Stimulated activated CD4-positive, alpha-beta T cell treated with anti-CD3 and anti-CD28 coated beads, Interleukin-4, amount 100 ng/mL, for 48 hours (primary cell): ENCODE measurements at regions not wholly inside any gene's neighbourhood (a gene's known extent, or its start where the extent isn't known, plus 50 kb on each side); places are given as distances from the start of the nearest gene placed in this dataset.
A peak's percentile ranks its signal among the peaks of the same experiment; 100 is the strongest.
"Not testable (repeated sequence)": the region's sequence is repeated elsewhere in the genome, so short reads cannot be mapped to it uniquely, and the experiment has no call there.

Experiments
- DNase-seq, 2 donors: peaks; one replicate each; pipeline ENCODE4 v3.0.0-alpha.2; 2020; ENCODE audit warnings: low read depth in 2 of 2

DNA sequence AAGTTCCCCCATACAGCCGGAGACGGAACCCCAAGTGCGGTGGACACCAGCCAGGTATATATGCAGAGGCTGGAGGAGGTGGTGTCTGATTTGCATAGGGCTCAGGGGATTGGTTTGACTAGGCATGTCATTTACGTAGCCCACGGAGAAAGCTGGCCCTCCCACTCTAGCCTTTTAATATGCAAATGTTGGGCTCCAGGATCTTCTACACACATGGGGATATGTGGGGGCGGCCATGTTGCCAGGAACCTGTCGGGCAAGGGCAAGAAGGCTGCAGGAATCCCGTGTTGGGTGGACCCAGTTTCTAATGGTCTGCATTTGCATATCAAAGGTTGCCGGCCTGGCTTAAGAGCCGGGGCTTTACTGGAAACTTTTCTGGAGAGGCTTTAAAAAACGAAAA lies 57.4 kb downstream of the FTHL17 start:
- DNase-seq: not testable (repeated sequence)

DNA sequence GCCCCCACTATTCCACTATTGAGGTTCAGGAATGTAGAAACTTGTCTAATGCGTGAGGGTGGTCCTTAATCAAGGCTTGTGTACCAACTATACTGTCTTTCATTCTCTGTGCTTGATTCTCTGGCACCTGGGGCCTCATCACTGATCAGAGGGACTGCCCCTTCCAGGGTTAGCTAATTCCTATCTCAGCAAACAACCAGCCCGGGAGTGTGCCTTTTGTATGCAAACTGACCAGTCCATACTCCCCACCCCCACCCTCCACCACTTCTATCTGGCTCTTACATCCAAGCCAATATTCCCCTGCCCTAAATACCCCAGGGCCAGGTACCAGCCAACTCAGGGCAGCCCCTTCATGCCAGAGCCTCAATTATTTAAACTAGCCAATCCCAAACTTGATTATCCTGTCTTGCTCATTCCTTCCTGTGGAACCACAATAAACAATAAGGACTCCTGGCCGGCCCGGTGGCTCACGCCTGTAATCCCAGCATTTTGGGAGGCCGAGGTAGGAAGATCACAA lies 59.3 kb downstream of the FTHL17 start:
- no peak for DNase-seq

DNA sequence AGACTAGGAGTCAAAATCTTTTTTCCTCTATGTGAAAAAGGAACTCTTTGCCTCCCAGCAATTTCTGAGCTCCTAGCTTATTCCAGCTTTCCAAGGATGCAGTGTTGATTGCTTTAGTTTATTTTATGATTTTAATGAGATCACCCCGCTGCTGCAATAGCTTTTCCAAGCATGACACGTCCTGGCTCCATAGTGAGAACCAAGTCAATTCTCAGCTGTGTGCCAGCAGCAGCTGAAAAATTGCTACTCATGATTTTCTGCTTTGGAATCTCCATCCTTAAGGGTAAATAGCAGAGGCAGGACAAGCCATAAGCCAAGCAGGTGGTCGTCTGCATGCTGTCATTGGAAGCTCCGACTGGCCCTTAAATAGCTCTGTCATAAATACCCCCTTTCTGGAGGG lies 64.5 kb downstream of the FTHL17 start:
- DNase-seq: no peak

DNA sequence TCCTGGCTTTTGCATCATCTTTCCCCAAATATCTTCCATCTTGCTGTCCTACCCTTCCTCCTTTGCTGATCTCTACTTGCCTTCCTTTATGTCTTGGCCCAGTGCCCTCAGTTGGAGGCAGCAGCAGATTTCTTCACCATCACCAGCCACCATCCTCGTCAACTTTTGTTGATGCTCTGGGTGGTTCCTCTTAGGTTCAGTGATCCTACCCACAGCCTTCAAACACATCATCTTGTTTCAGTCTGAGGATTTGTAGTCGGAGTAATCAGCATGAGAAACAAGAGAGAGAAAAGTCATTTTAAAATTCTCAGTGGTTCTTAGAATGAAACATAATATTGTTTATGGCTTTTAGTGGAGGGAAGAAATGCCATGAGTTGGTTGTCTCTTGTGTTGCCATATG lies 65.8 kb downstream of the FTHL17 start:
- DNase-seq: no peak

DNA sequence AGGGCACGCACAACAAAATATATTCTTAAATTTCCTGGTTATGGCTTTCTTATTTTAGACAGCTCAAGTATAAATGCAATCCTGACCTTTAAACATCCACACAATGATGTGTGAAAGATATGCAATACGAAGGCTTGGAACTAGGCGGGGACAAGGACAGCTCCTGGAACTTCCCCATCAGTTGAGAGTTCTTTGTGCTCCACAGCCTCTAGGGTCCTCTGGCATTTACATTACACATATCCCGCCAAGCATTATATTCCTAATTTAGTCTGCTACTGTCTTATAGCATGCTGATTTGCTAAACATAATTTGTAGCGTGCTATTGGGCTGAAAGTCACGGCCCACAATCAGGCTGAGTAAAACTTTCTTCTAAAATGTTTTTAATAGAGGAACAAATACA lies 74.4 kb downstream of the FTHL17 start:
- no peak for DNase-seq

DNA sequence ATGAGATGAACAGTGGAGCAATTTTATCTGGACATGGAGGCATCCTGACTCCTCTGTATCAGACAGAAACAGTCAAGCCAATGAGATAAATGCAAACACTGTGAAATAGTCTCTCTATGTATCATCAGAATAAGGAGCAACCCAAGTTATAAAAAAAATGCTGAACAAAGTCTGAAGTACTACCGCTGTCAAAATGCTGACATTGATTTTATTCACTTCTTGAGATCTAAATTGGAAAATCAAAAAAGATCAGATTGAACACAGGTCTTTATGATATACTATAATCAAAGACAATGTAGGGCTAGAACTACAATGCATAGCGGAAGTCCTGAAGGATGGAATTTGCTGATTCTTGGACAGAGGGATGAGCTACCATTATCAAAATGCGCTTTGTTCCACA lies 76.1 kb downstream of the FTHL17 start:
- DNase-seq: no peak

DNA sequence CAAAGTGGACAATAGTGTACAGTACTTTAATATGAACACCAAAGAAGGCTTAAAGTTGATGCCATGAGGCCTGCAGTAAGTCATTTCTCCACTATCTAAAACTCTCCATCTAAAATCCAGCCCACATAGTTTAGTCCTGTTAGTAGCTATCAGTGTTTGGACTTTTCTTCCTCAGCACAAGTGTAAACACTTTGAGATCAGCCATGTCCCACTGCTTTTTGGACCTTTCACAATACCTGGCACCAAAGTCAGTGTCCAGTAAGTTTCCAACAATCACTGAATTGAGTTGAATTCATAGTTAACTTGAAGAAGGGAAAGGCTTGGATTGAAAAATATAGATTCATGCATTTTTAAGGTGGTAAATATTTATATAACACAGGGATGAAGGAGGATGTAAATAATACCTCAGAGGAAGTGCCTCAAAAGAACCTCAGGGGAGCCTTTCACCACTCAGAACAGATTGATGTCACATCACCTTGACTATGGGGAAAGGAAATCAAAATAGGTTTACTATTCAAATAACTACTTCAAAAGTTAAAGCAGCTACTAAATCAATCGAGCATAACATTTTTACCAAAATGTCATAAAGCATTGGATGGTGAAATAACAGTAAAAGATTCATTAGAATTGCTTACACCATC lies 76.7 kb downstream of the FTHL17 start:
- no peak for DNase-seq

DNA sequence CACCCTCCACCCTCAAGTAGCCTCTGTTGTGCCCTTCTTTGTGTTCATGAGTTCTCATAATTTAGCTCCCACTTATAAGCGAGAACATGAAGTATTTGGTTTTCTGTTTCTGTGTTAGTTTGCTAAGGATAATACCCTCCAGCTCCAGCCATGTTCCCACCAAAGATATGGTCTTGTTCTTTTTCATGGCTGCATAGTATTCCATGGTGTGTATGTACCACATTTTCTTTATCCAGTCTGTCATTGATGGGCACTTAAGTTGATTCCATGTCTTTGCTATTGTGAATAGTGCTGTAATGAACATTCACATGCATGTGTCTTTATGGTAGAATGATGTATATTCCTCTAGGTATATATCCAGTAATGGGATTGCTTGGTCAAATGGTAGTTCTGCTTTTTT lies 77.8 kb downstream of the FTHL17 start:
- DNase-seq: not testable (repeated sequence)

DNA sequence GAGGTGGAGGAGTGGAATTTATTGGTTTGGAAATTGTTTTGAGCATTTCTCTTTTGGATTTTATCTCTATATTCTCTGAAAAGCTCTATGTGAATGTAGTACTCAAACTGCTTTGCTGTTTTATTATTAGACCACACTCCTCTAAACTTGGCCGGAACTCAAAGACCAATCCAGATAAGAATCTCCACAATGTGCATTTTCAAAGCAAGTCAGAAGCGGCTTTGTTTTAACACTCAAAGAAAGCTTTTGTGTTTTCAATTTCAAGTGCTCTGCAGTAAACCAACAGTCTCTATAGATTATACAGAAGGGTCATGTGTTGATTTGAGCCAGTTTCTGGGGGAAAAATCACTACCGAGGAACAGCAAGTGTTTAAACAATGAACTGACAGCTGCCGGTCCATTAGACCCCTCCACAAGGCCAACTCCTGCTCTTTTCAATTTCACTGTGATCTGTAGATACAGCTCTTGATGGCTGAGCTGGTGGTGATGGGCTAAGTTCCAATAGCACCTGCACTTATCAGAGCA lies 79.4 kb downstream of the FTHL17 start:
- no peak for DNase-seq

DNA sequence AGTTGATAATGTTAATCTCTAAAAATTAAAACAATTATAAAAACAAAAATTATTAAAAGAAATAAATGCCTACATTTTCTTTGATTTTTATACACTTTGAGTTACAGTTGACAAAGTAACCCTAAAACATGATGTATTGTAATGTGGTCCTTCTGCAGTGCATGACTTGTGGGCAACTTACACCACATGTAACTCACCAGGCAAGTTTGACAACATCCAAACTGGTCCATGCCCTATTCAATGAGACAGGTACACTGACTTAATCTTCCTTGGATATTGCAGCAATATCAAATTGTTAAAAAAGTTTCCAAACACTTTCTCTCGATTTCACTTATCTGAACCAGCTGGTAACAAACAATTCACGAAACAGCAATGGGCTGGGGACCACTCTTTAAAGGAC lies 81.5 kb downstream of the FTHL17 start:
- DNase-seq: no peak

DNA sequence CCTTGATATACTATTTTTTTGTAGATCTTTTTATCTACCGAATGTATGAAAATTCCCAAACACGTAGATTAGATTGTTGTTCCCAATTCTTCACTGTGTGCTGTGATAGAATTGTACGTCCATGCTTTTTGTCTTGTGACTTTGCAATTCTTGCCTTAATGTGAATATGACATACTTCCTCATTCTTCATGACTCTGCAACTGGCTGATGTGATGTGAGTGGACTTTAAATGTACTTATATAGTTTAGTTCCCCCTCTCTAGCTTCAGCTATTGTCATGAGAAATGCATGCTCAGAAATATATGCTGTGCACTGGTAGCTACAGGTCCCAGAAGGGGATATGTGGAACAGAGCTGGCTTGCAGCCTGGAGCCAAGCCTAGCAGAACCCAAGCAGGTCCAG lies 89.4 kb downstream of the FTHL17 start:
- no peak for DNase-seq

DNA sequence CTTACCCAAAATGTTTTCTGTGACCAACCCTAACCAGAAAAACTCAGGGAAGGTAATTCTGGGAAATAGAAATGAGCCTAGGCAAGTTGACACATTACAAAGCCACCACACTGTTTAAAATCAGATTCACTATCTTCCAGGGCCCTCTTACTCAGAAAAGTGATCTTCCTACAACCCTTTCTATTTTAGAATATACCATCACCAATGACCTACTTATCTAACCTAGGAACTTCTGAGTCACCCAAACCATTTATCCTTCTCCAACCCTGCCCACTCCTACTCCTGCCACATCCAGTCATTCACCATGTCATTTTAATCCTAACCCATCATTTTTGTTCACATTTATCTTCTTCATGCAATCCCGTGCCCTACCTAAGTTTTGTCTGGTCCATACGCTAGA lies 89.9 kb downstream of the FTHL17 start:
- no peak for DNase-seq

DNA sequence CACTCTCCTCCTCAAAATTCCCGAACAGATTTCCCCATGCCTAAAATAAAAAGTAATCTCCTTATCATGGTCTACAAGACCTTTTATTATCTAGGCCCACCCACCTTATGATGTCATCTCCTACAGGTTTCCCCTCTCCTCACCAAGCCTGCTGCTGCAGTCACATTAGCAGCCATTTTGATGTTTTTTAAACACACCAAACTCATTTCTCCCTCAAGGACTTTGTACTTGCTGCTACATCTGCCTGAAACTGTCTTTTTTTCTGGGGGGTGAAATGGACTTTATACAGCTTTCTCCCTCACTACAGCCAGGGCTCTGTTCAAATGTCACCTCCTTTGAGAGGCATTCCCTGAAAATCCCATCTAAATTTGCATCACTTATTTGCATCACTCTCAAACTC lies 90.2 kb upstream of the TAB3 start:
- DNase-seq: no peak

DNA sequence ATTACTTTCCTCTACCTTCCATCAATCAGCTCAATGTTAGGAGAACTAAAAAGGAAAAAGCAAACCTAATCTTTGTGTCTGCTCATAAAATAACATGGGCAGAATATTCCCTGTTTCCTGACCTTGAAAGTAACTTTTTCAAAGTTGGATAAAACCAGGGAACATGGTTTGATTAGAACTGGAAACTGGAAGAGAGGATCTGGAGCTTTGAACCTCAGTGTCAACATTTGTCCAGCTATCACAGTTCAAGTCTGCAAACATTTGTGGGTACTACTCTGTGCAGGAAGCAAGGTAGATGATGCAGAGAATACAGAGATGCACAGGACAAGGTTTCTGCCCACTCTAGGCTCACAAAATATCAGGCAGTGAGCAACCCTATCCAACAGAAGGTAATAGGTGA lies 86.4 kb upstream of the TAB3 start:
- DNase-seq: no peak

DNA sequence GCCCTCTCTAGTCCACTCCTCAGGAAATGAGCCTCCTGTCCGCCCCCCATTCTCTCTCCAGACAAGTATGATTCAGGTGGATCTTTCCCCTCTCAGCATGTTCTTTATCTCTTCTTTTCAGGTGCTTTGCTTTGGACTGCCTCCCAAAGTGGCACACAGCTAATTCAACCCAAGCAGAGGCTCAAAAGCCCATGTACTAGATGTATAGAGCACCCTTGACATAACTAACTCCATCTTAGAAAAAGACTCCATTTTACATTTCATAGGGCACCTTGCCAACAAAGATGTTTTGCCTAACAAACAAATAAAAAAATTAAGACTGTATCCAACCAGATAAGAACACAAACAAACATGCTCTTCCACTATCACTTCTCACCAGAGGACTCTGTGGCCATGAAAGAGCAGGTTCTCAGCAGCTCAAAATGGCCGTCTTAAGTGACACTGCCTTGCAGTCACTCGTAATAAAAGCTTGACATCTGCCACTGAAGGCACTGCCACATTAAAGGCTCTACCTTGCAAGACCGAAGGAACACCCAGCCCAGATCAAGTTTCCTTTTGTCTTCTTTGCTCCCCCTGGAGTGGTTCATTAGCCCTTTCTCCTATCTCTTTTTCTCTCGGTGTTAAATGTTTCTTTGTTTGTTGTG lies 84.9 kb upstream of the TAB3 start:
- DNase-seq: no peak

DNA sequence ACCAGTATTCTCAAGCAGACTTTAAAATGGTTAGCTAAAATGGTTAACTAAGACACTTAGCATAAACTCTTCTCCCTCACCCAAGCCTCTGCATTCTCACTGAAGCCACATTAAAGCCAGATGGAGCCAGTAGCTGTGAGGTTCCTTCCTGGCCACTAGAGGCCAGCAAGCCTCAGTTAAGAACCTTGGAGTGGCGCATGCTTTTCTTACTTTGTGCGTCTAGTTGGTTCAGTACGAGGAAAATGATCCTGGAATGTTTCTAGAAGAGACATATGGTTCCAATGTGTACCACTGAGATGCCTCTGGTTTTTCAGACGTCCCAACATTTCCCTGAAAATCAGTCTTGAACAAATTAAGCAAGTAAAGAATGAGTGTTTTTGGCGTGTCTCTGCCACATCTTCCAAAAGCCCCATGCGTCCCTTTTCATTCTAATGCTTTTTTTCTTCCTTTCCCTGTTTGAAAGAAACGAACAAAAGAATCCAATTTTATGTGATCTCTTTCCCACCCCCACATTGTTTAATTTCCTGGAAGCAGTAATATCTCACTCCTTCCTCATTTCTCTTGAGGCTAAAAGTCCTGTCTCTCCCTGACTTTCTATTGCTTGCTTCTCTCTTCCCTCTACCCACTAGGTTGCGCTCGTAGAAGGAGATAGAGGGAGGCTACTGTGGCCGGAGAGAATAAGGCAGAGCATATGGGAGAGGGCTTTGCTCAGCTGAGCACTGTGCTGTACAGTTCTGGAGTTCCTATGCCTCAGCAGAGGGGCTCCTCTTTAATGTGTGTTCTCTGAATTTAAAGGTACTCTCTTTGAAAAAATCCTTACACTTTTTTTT lies 82.9 kb upstream of the TAB3 start:
- peak; percentile 0 to 2 for DNase-seq

DNA sequence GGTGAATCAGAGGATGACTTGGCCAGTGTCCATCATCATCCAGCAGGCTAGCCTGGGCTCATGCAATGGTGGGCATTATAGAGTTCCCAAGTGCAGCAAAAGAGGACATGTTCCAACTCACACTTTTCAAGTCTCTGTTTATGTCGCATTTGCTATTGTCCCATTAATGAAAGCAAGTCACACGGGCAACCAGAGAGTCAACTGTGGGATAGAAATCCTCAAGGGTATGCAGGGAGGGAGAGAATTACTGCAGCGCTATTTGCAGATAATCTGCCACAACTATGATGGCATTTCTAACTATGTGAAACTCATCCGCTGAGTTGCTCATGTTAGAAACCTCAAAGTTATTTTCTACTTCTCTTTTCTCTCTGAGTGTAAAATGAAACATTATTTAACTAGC lies 78.5 kb upstream of the TAB3 start:
- DNase-seq: no peak

DNA sequence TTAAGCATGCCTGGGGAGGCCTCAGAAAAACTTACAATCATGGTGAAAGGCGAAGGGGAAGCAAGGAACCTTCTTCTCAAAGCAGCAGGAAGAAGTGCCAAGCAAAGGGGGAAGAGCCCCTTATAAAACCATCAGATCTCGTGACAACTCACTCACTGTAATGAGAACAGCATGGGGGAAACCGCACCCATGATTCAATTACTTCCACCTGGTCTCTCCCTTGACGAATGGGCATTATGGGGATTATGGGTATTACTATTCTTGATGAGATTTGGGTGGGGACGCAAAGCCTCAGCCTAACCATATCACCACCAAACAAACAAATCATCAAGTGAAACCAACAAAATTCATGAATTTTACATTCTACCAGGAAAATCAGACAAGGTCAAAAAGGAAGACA lies 76.7 kb upstream of the TAB3 start:
- no peak for DNase-seq

DNA sequence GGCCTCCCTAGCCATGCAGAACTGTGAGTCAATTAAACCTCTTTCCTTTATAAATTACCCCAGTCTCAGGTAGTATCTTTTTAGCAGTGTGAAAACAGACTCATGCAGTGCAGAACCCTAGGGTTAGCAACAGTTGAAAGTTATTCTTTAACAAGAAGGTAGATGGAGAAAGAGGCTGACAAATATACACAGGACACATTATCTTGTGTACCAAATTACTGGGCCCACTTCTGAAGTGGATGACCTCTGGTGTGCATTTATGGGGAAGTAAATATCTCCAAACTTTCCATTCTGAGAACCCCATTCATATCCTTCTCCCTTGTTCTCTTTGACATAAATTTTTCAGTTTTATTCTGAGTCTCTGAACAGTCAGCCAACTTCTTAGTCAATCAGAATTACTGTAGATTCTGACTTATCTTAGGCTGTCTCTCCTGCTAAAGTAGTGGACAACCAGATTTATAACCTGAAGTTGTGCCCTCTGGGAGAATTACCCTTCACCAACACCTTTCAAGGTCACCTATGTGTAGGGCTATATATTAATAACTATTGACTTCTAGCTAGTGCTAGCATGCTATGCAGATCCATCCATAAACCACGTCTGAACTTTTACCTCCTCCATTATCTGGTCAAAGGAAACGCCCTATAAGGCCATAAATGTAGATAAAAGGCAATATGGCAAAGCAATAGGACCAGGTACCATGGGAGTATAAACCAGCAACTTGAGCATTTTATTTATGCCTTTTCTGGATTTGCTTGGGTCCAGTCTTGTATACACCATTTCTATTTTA lies 72.5 kb upstream of the TAB3 start:
- DNase-seq: no peak

DNA sequence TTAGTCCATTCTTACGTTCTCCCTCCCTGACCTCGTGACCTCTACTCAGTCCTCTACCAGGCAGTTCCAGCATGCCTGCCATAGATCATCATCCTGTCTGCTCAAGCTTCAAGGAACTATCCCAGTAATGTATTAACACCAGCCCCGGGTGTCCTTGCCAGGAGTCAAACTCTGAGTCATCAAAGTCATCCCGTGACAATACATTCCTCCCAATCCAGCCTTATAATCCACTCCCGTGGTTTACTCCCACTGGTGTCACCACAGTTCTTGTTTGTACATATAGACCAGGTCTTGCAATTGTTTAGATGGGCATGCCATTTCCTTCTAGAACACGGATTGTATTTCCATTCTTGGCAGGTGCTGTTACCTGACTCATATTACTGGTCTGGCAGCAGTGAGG lies 68.7 kb upstream of the TAB3 start:
- DNase-seq: no peak

DNA sequence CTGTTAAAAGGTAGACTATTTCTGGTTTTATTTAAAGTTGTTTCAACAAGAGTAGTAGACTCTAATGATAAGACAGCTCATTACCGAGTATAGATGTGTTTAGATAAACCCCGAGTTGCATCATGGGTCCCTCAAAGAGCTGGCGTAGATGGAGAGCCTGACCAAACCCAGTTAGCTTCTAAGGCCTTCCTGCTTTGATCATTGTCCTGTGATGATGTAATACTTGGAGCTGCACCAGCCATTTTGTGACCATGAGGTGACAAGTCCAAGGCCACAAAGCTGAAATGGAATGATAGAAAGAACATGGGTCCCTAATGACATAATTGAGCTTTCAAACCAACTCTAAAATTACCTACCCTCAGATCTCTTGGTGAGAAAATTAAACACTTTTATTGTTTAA lies 66.6 kb upstream of the TAB3 start:
- no peak for DNase-seq

DNA sequence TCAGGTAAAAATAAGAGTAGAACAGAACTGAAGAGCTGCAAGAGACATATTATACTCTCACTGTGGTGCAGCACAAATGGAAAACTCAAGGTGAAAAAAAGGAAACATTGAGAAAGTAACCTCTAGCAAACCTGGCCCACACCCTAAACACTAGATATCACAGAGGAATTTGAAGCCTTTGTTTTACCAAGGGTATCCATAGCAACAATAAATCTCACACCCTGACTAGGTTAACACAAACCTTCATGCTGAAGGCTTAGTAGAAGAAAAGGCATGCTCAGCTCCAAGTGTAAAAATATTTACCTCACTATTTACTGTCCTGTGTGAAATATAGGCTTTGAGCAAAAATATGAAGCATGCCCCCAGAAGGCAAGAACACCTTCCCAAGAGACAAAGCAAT lies 61.9 kb upstream of the TAB3 start:
- no peak for DNase-seq
